PC-9 (cell line): ENCODE measurements at regions not wholly inside any gene's neighbourhood (a gene's known extent, or its start where the extent isn't known, plus 50 kb on each side); places are given as distances from the start of the nearest gene placed in this dataset.

Experiments used
- BruUV-seq: library from RNA; stranded (reverse); fragments of 400-500 nt; replicated peaks from 2 replicates; lab custom pipeline; 2021; lab: Mats Ljungman, UMichigan
- CTCF ChIA-PET: fragments of 300-600 bp; sonication (Branson Sonifier 250); formaldehyde crosslinking; loops from one replicate; lab custom pipeline; 2022; ENCODE audit warnings: antibody characterized with exemption; lab: Charles Lee
- POLR2A ChIA-PET: fragments of 300-600 bp; sonication (Branson Sonifier 250); formaldehyde crosslinking; loops from one replicate; lab custom pipeline; 2022; ENCODE audit warnings: antibody characterized with exemption; ENCODE audit not compliant: unreplicated experiment; lab: Charles Lee
- DNase-seq, 2 experiments: peaks; one replicate each; pipeline versions ENCODE4 v3.0.0 to v3.0.0-alpha.2; 2015 to 2022; ENCODE audit warnings: mixed read lengths in 1 of 2
- H2AFZ ChIP-seq: fragments of 200-600 bp; sonication (generic); 2 replicates; pipeline ENCODE4 v1.8.1; 2017; ENCODE audit warnings: antibody characterized with exemption
- H3F3A ChIP-seq: fragments of 200-600 bp; sonication (generic); 2 replicates; pipeline ENCODE4 v1.8.1; 2017; ENCODE audit warnings: antibody characterized with exemption, mild to moderate bottlenecking, low read depth; ENCODE audit not compliant: insufficient read depth
- H3K27ac ChIP-seq: fragments of 200-600 bp; sonication (generic); 2 replicates; pipeline ENCODE4 v1.6.1; 2016; ENCODE audit warnings: mixed run types
- H3K27me3 ChIP-seq: fragments of 200-600 bp; sonication (generic); 2 replicates; pipeline ENCODE4 v1.6.1; 2016; ENCODE audit warnings: low read depth, mixed run types; ENCODE audit not compliant: insufficient read depth
- H3K36me3 ChIP-seq: fragments of 200-600 bp; sonication (generic); 2 replicates; pipeline ENCODE4 v1.6.1; 2016; ENCODE audit warnings: low read depth, mixed run types
- H3K4me1 ChIP-seq: fragments of 200-600 bp; sonication (generic); replicated peaks from 2 replicates; pipeline ENCODE4 v1.6.1; 2016; ENCODE audit warnings: mixed run types; ENCODE audit not compliant: insufficient read depth
- H3K4me2 ChIP-seq: fragments of 200-600 bp; sonication (generic); 2 replicates; pipeline ENCODE4 v1.6.1; 2017; ENCODE audit warnings: mixed run types
- H3K4me3 ChIP-seq: fragments of 200-600 bp; sonication (generic); 2 replicates; pipeline ENCODE4 v1.6.1; 2016; ENCODE audit warnings: mixed run types
- H3K79me2 ChIP-seq: fragments of 200-600 bp; sonication (generic); 2 replicates; pipeline ENCODE4 v1.6.1; 2017; ENCODE audit warnings: low read depth, mixed run types
- H3K9me2 ChIP-seq: fragments of 200-600 bp; sonication (generic); 2 replicates; pipeline ENCODE4 v1.8.1; 2017; ENCODE audit warnings: mild to moderate bottlenecking; ENCODE audit not compliant: insufficient read depth
- H3K9me3 ChIP-seq: fragments of 200-600 bp; sonication (generic); 2 replicates; pipeline ENCODE4 v1.8.1; 2016; ENCODE audit warnings: low read depth; ENCODE audit not compliant: insufficient read depth
- H4K20me1 ChIP-seq: fragments of 200-600 bp; sonication (generic); 2 replicates; pipeline ENCODE4 v1.8.1; 2017; ENCODE audit not compliant: insufficient read depth
- CTCF ChIP-seq: fragments of 200-600 bp; sonication (generic); conservative IDR thresholded peaks from 2 replicates; pipeline ENCODE4 v1.6.1; 2017; ENCODE audit warnings: mixed run types, antibody characterized with exemption, mild to moderate bottlenecking, moderate library complexity
- EZH2 ChIP-seq: fragments of 200-600 bp; sonication (generic); IDR thresholded peaks from 2 replicates; pipeline ENCODE4 v1.8.0; 2017; ENCODE audit warnings: antibody characterized with exemption, low read depth
- intact Hi-C: fragments of 100-400 bp; cut with micrococcal nuclease; formaldehyde crosslinking; loops from one replicate; pipeline ENCODE4 v1.10.0; 2022; ENCODE audit not compliant: unreplicated experiment
- microRNA-seq: library from miRNA; unstranded; fragments of <30 nt; microRNA quantifications from one replicate; pipeline ENCODE4 v1.2.0, GENCODE V29; 2021; ENCODE audit warnings: borderline number of aligned reads, borderline replicate concordance

- Histone ChIP-seq H3K27ac (no peak overlapping the region), H3K4me2 (0 out of 2 replicates have a peak overlapping the region, but pooled peaks have one; percentile 23), H2AFZ (no peak overlapping the region), H3K4me1 (0 out of 2 replicates have a peak, but pooled peaks cover 8% of the 10 kb centered on the region), H3K4me3 (no peak overlapping the region), H4K20me1 (no peaks in the 10 kb centered on the region), H3K9me3 (no peaks in the 10 kb centered on the region), H3K9me2 (no peaks in the 10 kb centered on the region), H3F3A (no peaks in the 10 kb centered on the region), H3K36me3 (no peaks in the 10 kb centered on the region), H3K27me3 (no peaks in the 10 kb centered on the region), H3K79me2 (no peaks in the 10 kb centered on the region)
- ChIA-PET CTCF (interaction anchor here (0.7 kb wide), 1 partner anchor 75 kb away, joined by 11 read pairs; no protein-coding TSS in a partner anchor), POLR2A (no interaction called here)
- intact Hi-C loops: no loop called here
- DNase-seq: no peak
- no TSS peak for BruUV-seq
- TF ChIP-seq CTCF (no peak), EZH2 (no peak)
These were observed 51.3 kb upstream of the CXADR start for GRCh38 chr21:17461582-17461981.

DNA sequence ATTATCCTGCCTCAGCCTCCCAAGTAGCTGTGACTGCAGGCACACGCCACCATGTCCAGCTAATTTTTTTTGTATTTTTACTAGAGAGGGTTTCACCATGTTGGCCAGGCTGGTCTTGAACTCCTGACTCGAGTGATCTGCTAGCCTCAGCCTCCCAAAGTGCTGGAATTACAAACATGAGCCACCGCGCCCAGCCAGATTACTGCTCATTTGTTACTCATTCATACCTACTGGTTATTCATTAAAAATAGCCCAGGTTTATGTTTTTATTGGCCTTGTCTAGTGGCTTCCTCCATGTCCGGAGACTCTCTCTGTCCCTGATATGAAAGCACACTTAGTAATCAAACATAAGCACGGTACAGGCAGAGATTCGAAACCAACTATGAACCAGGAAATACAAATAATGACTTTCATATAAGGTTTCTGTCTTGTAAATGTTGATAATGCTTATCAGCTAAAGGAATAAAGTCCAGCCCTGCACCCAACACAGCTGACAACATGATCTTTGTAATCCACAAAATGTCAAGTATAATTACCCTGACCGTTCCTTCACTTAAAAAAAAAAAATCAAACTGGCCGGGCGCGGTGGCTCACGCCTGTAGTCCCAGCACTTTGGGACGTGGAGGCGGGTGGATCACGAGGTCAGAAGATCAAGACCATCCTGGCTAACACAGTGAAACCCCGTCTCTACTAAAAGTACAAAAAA, 50.4 kb upstream of the CXADR start:
- Histone ChIP-seq H3K27me3 (no peaks in the 10 kb centered on the region), H3K79me2 (no peaks in the 10 kb centered on the region), H3F3A (no peaks in the 10 kb centered on the region), H4K20me1 (no peaks in the 10 kb centered on the region), H3K4me2 (no peak overlapping the region), H3K9me2 (no peaks in the 10 kb centered on the region), H3K4me3 (no peak overlapping the region), H3K36me3 (no peaks in the 10 kb centered on the region), H3K4me1 (0 out of 2 replicates have a peak, but pooled peaks cover 8% of the 10 kb centered on the region), H3K9me3 (no peaks in the 10 kb centered on the region), H2AFZ (no peak overlapping the region), H3K27ac (no peak overlapping the region)
- intact Hi-C loops: no loop called here
- TF ChIP-seq CTCF: no peak
- no peak for TF ChIP-seq EZH2
- no TSS peak for BruUV-seq
- CTCF ChIA-PET: interaction anchor here (0.7 kb wide), 1 partner anchor 76 kb away, joined by 11 read pairs; no protein-coding TSS in a partner anchor
- no peak for DNase-seq
- POLR2A ChIA-PET: no interaction called here

Small RNAs in the stretch of these regions (microRNA-seq; reads per million reads assigned to microRNA genes)
- gene MIR125B2 (66.6 reads per million, percentile 46 among the genes with 10 or more reads in this experiment), gene MIR99A (1,726 reads per million, percentile 80 among the genes with 10 or more reads in this experiment), gene MIRLET7C (348 reads per million, percentile 65 among the genes with 10 or more reads in this experiment)
